Stomach (tissue), 8 donors: ENCODE measurements at regions not wholly inside any gene's neighbourhood (a gene's known extent, or its start where the extent isn't known, plus 50 kb on each side); places are given as distances from the start of the nearest gene placed in this dataset.

Experiments used
- DNase-seq, 2 donors: peaks; one replicate each; pipeline versions ENCODE4 v3.0.0 to v3.0.0-alpha.2; 2013 to 2019
- H3K27ac ChIP-seq, 5 donors: fragments of 200-600 bp in 4 of 5; sonication (generic) in 4 of 5; one replicate each; pipeline ENCODE4 v1.5.1; 2013 to 2019; ENCODE audit warnings: mild to moderate bottlenecking in 1 of 5, moderate library complexity in 1 of 5
- H3K27me3 ChIP-seq, 3 donors: fragments of 200-600 bp; sonication (generic); one replicate each; pipeline ENCODE4 v1.5.1; 2017 to 2019; ENCODE audit warnings: mixed run types in 1 of 3
- H3K36me3 ChIP-seq, 4 donors: fragments of 200-600 bp; sonication (generic); 1 replicate in 3 of 4; 2 replicates in 1 of 4; pipeline ENCODE4 v1.5.1; 2016 to 2019
- H3K4me1 ChIP-seq, 4 donors: fragments of 200-600 bp; sonication (generic); one replicate each; pipeline ENCODE4 v1.5.1; 2016 to 2019
- H3K4me3 ChIP-seq, 4 donors: fragments of 200-600 bp; sonication (generic) in 3 of 4; one replicate each; pipeline ENCODE4 v1.5.1; 2016 to 2019; ENCODE audit warnings: mild to moderate bottlenecking in 1 of 4
- H3K9me3 ChIP-seq, 4 donors: fragments of 200-600 bp; sonication (generic); one replicate each; pipeline ENCODE4 v1.5.1; 2016 to 2019
- EP300 ChIP-seq: sonication (generic); formaldehyde crosslinking; IDR thresholded peaks from one replicate; pipeline ENCODE4 v1.6.1; 2017; ENCODE audit warnings: antibody characterized with exemption
- POLR2A ChIP-seq, 4 donors: fragments of 450-650 bp; IDR thresholded peaks; one replicate each; pipeline ENCODE4 v1.6.1; 2016; ENCODE audit warnings: antibody characterized with exemption in 4 of 4, control low read depth in 2 of 4, mild to moderate bottlenecking in 1 of 4, moderate library complexity in 1 of 4
- POLR2AphosphoS5 ChIP-seq, 3 donors: sonication (generic); formaldehyde crosslinking; IDR thresholded peaks; one replicate each; pipeline ENCODE4 v1.6.1; 2016; ENCODE audit warnings: antibody characterized with exemption in 3 of 3
- WGBS, 5 donors: extraction: QIAGEN DNeasy Blood & Tissue Kit in 3 of 5; methylation state at CpG; one replicate each; pipeline versions ENCODE4 v1.1.5 to v1.1.7; 2013 to 2018; 5-methylcytosine and 5-hydroxymethylcytosine counted together
- intact Hi-C: fragments of 100-400 bp; cut with DNase I; formaldehyde crosslinking; loops from one replicate; pipeline ENCODE4 v1.15.1; 2023; ENCODE audit warnings: low total_unique reads
- TF ChIP-seq, protein P1 (sequence below), 7 experiments: fragments of 450-650 bp in 4 of 7; fragments of 200-600 bp in 3 of 7; sonication (generic) in 3 of 7; IDR thresholded peaks; one replicate each; pipeline ENCODE4 v1.5.1; 2016 to 2019; ENCODE audit warnings: antibody characterized with exemption in 7 of 7, control low read depth in 2 of 7, mild to moderate bottlenecking in 1 of 7
- donor health status: healthy with polysubstance abuse.
- donor health status: Bipolar disorder and iron deficiency.
- donor health status: healthy.

DNA sequence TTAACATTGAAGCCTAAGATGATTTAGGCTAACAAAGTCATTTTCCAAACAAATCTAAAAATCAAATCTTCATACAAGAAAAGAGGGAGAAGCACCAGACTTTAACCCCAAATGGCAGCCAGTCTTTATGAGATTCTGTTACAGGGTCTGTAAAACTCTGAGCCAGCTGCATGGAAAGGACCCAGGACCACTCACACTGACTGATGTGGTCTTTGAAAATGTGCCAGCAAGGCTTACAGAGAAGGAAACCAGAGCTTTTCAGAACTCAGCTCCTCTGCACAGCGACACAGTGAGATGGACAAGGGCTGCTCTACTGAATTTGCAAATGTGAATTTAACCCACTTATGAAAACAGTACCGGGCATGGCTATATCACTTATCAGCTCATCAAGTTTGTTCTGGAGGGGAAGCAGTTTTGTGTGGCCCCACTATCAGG is 98.8 kb upstream of the SERP2 start:
- 17 to 27% (median 23%) methylated on average over 2 of the region's 2 CpGs for WGBS, 5 donors
- Histone ChIP-seq H3K27me3 (no peaks in the 10 kb centered on the region), H3K36me3 (no peaks in the 10 kb centered on the region), H3K9me3 (no peaks in the 10 kb centered on the region), H3K27ac (peak overlapping the region; percentile 28 to 92 (median 87)), H3K4me1 (peaks cover 15 to 80% (median 43%) of the 10 kb centered on the region in 4 donors), H3K4me3 (no peak overlapping the region)
- intact Hi-C loops = no loop called here
- DNase-seq = peak in 1 of 2 donors; percentile 80
- TF ChIP-seq EP300 (peak; percentile 14), POLR2A (IDR thresholded peaks at IDR 0.05) (no peak), POLR2AphosphoS5 (IDR thresholded peaks at IDR 0.05) (no peak)

DNA sequence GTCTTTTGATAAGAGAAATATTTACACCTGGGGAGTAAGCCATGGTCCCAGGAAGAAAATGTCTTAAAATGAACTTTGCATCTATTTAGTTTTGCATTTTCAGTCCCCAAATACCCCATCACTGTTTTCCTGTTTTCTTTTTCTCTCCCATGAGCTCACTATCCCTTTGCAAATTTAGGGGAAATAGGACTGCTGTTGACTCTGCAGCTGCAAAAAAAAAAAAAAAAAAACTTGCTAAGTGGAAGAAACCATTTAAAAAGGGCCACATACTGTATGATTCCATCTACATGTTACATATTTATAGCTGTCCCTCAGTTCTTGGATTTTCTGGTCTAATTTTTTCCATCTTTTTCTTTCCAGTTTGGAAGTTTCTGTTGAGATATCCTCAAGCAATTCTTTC is 98.2 kb upstream of the SERP2 start:
- H3K4me1 ChIP-seq = peaks cover 15 to 76% (median 44%) of the 10 kb centered on the region in 4 donors
- no peak for DNase-seq
- H3K27ac ChIP-seq = peak overlapping the region in 4 of 5 donors; percentile 85 to 92 (median 88)
- TF ChIP-seq POLR2A (IDR thresholded peaks at IDR 0.05) = no peak
- TF ChIP-seq, protein P1, sequence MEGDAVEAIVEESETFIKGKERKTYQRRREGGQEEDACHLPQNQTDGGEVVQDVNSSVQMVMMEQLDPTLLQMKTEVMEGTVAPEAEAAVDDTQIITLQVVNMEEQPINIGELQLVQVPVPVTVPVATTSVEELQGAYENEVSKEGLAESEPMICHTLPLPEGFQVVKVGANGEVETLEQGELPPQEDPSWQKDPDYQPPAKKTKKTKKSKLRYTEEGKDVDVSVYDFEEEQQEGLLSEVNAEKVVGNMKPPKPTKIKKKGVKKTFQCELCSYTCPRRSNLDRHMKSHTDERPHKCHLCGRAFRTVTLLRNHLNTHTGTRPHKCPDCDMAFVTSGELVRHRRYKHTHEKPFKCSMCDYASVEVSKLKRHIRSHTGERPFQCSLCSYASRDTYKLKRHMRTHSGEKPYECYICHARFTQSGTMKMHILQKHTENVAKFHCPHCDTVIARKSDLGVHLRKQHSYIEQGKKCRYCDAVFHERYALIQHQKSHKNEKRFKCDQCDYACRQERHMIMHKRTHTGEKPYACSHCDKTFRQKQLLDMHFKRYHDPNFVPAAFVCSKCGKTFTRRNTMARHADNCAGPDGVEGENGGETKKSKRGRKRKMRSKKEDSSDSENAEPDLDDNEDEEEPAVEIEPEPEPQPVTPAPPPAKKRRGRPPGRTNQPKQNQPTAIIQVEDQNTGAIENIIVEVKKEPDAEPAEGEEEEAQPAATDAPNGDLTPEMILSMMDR (IDR thresholded peaks at IDR 0.05) = no peak
- no peak for TF ChIP-seq POLR2AphosphoS5 (IDR thresholded peaks at IDR 0.05)
- no peak for TF ChIP-seq EP300
- intact Hi-C loops = no loop called here
- no peaks in the 10 kb centered on the region for H3K9me3 ChIP-seq
- H3K36me3 ChIP-seq = no peaks in the 10 kb centered on the region
- H3K27me3 ChIP-seq = no peaks in the 10 kb centered on the region
- H3K4me3 ChIP-seq = no peak overlapping the region

DNA sequence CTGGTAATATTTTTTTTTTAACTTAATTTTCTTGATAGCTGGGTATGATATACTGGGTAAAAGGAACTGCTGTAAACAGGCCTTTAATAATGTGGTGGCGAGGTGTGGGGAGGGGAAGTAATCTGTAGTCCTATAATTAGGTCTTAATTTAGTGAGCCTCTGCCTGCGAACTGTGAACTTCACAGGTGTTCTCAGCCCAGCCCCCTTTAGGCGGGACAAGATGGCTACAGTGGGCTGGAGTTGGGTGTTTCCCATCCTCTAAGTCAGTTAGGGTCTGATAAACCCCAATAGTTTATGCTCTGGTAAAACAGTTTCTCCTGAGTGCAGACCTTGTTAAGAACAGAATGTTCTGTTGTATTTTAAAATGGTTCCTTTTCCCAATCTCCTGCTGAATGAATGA is 97.6 kb upstream of the SERP2 start:
- WGBS, 5 donors = 67 to 96% (median 91%) methylated on average over 3 of the region's 3 CpGs
- Histone ChIP-seq H3K4me3 (no peak overlapping the region), H3K27ac (peak overlapping the region in 4 of 5 donors; percentile 30 to 92 (median 88)), H3K9me3 (no peaks in the 10 kb centered on the region), H3K36me3 (no peaks in the 10 kb centered on the region), H3K4me1 (peaks cover 15 to 70% (median 45%) of the 10 kb centered on the region in 4 donors), H3K27me3 (no peaks in the 10 kb centered on the region)
- TF ChIP-seq POLR2A (IDR thresholded peaks at IDR 0.05) (no peak), POLR2AphosphoS5 (IDR thresholded peaks at IDR 0.05) (no peak), EP300 (no peak)
- TF ChIP-seq, protein P1 (IDR thresholded peaks at IDR 0.05) = no peak
- intact Hi-C loops = no loop called here
- no peak for DNase-seq

DNA sequence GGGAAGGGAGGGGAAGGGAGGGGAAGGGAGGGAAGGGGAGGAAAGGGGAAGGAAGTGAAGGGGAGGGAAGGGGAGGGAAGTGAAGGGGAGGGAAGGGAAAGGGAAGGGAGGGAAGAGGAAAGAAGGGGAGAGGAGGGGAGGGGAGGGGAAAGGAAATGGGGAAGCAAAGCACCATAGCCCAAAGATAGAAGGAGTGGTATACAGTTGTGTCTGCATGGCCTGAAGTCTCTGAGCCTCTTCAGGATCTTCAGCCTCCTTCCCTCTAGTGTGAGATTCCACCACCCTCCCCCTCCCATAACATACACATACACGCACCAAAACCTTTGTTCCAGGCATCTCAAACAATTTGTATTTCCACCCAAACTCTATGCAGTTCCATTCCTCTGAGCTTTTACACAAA is 96.2 kb upstream of the SERP2 start:
- no peak overlapping the region for H3K27ac ChIP-seq
- intact Hi-C loops = no loop called here
- no peaks in the 10 kb centered on the region for H3K9me3 ChIP-seq
- DNase-seq = no peak
- H3K4me3 ChIP-seq = no peak overlapping the region
- TF ChIP-seq, protein P1 (IDR thresholded peaks at IDR 0.05) = no peak
- TF ChIP-seq POLR2AphosphoS5 (IDR thresholded peaks at IDR 0.05) (no peak), EP300 (no peak), POLR2A (IDR thresholded peaks at IDR 0.05) (no peak)
- H3K36me3 ChIP-seq = no peaks in the 10 kb centered on the region
- H3K27me3 ChIP-seq = no peaks in the 10 kb centered on the region
- WGBS, 5 donors = 92 to 97% (median 94%) methylated on average over 1 of the region's 1 CpG
- peaks cover 17 to 65% (median 43%) of the 10 kb centered on the region in 4 donors for H3K4me1 ChIP-seq

DNA sequence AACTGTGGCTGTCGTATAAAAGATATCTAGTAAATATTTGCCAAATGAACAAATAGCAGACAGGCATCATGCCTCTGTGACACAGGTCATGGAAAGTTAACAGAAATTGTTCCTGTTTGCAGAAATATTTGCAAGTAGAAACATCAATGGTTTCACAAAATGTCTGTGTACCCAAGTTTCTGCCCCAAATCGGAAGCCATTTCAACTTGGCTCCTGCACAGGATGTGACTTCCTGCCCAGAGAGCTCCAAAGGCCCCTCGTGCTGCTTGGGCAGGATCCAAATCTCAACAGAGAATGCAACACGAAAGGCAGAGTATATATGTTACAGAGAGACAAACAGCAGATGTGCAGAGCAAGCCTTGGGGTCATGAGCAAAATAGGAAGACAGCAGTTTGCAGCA is 95.5 kb upstream of the SERP2 start:
- no peaks in the 10 kb centered on the region for H3K27me3 ChIP-seq
- H3K4me3 ChIP-seq = no peak overlapping the region
- TF ChIP-seq POLR2AphosphoS5 (IDR thresholded peaks at IDR 0.05) (no peak), POLR2A (IDR thresholded peaks at IDR 0.05) (no peak), EP300 (no peak)
- TF ChIP-seq, protein P1 (IDR thresholded peaks at IDR 0.05) = no peak
- H3K4me1 ChIP-seq = peaks cover 19 to 58% (median 43%) of the 10 kb centered on the region in 4 donors
- no peaks in the 10 kb centered on the region for H3K36me3 ChIP-seq
- H3K9me3 ChIP-seq = no peaks in the 10 kb centered on the region
- WGBS, 5 donors = 15 to 25% (median 20%) methylated on average over 4 of the region's 4 CpGs
- H3K27ac ChIP-seq = no peak overlapping the region
- intact Hi-C loops = no loop called here
- peak in 1 of 2 donors; percentile 74 for DNase-seq
